ENCODE measurements at regions not wholly inside any gene's neighbourhood (a gene's known extent, or its start where the extent isn't known, plus 50 kb on each side); places are given as distances from the start of the nearest gene placed in this dataset.

DNA sequence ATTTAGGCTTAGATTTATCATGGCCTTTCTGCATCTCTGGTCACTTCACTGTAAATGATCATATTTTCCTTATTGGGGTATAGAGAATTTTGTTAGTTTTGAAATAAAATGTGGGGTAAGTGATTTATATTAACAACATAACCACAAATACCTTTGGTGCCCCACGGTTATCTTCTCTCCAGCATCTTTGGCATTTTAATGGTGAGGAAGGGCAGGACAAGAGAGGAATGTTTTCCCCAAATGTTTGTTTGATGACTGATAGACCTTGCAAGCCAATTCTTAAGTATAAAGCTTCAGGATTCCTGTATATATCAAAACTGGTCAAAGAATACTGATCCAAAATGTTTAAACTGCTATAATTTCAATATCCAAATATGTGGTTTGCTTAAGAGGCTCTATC lies 171.6 kb upstream of the SMLR1 start:
- Histone ChIP-seq H3K4me1 (replicated peaks; ENCODE audit: insufficient read depth) (no peaks in the 10 kb centered on the region), H2AFZ (no peak overlapping the region), H3K79me2 (ENCODE audit: low read depth) (no peaks in the 10 kb centered on the region), H3K27ac (no peak overlapping the region), H3K36me3 (ENCODE audit: low read depth) (no peaks in the 10 kb centered on the region), H3K9me3 (ENCODE audit: insufficient read depth, low read depth) (no peaks in the 10 kb centered on the region), H3K9me2 (ENCODE audit: insufficient read depth) (no peaks in the 10 kb centered on the region), H4K20me1 (ENCODE audit: insufficient read depth) (no peaks in the 10 kb centered on the region), H3K4me2 (no peak overlapping the region), H3K27me3 (ENCODE audit: insufficient read depth, low read depth) (no peaks in the 10 kb centered on the region), H3F3A (ENCODE audit: insufficient read depth, low read depth) (no peaks in the 10 kb centered on the region), H3K4me3 (no peak overlapping the region)
- no peak for DNase-seq
- ChIA-PET POLR2A (ENCODE audit: unreplicated experiment) (no interaction called here), CTCF (no interaction called here)
- no TSS peak for BruUV-seq (replicated peaks)
- intact Hi-C loops (cut with micrococcal nuclease; ENCODE audit: unreplicated experiment), result no loop called here
- TF ChIP-seq EZH2 (IDR thresholded peaks at IDR 0.05; ENCODE audit: low read depth) (no peak), CTCF (conservative IDR thresholded peaks at IDR 0.05) (no peak)

- no peaks in the 10 kb centered on the region for H3K4me1 ChIP-seq (replicated peaks; ENCODE audit: insufficient read depth)
- H3K9me3 ChIP-seq (ENCODE audit: insufficient read depth, low read depth), result no peaks in the 10 kb centered on the region
- no peaks in the 10 kb centered on the region for H4K20me1 ChIP-seq (ENCODE audit: insufficient read depth)
- no peaks in the 10 kb centered on the region for H3K36me3 ChIP-seq (ENCODE audit: low read depth)
- no peaks in the 10 kb centered on the region for H3K9me2 ChIP-seq (ENCODE audit: insufficient read depth)
- TF ChIP-seq EZH2 (IDR thresholded peaks at IDR 0.05; ENCODE audit: low read depth) (no peak), CTCF (conservative IDR thresholded peaks at IDR 0.05) (no peak)
- DNase-seq, result no peak
- peak overlapping the region; percentile 7; the same call in 1 of the 2 replicates for H2AFZ ChIP-seq
- no peak overlapping the region for H3K4me3 ChIP-seq
- ChIA-PET POLR2A (ENCODE audit: unreplicated experiment) (no interaction called here), CTCF (no interaction called here)
- no peaks in the 10 kb centered on the region for H3F3A ChIP-seq (ENCODE audit: insufficient read depth, low read depth)
- H3K4me2 ChIP-seq, result no peak overlapping the region
- BruUV-seq (replicated peaks), result no TSS peak
- no peaks in the 10 kb centered on the region for H3K27me3 ChIP-seq (ENCODE audit: insufficient read depth, low read depth)
- no peaks in the 10 kb centered on the region for H3K79me2 ChIP-seq (ENCODE audit: low read depth)
- intact Hi-C loops (cut with micrococcal nuclease; ENCODE audit: unreplicated experiment), result no loop called here
- no peak overlapping the region for H3K27ac ChIP-seq
These were observed 166.1 kb upstream of the SMLR1 start for GRCh38 chr6:130661077-130661476.

- TF ChIP-seq CTCF (conservative IDR thresholded peaks at IDR 0.05), result no peak
- no peak for TF ChIP-seq EZH2 (IDR thresholded peaks at IDR 0.05; ENCODE audit: low read depth)
- no peak overlapping the region for H2AFZ ChIP-seq
- POLR2A ChIA-PET (ENCODE audit: unreplicated experiment), result interaction anchor here (0.6 kb wide), 1 partner anchor 464 kb away, joined by 4 read pairs; no protein-coding TSS in a partner anchor
- DNase-seq, result no peak
- no peaks in the 10 kb centered on the region for H3K9me2 ChIP-seq (ENCODE audit: insufficient read depth)
- no peaks in the 10 kb centered on the region for H3K79me2 ChIP-seq (ENCODE audit: low read depth)
- H4K20me1 ChIP-seq (ENCODE audit: insufficient read depth), result no peaks in the 10 kb centered on the region
- CTCF ChIA-PET, result no interaction called here
- no peaks in the 10 kb centered on the region for H3K36me3 ChIP-seq (ENCODE audit: low read depth)
- BruUV-seq (replicated peaks), result no TSS peak
- H3F3A ChIP-seq (ENCODE audit: insufficient read depth, low read depth), result no peaks in the 10 kb centered on the region
- H3K4me2 ChIP-seq, result no peak overlapping the region
- H3K4me3 ChIP-seq, result no peak overlapping the region
- H3K4me1 ChIP-seq (replicated peaks; ENCODE audit: insufficient read depth), result no peaks in the 10 kb centered on the region
- no peaks in the 10 kb centered on the region for H3K9me3 ChIP-seq (ENCODE audit: insufficient read depth, low read depth)
- intact Hi-C loops (cut with micrococcal nuclease; ENCODE audit: unreplicated experiment), result no loop called here
- no peak overlapping the region for H3K27ac ChIP-seq
- no peaks in the 10 kb centered on the region for H3K27me3 ChIP-seq (ENCODE audit: insufficient read depth, low read depth)
These were observed 160.4 kb upstream of the SMLR1 start for GRCh38 chr6:130666786-130667185.

Measured in PC-9 (cell line).